GM12892 (cell line): ENCODE measurements at regions not wholly inside any gene's neighbourhood (a gene's known extent, or its start where the extent isn't known, plus 50 kb on each side); places are given as distances from the start of the nearest gene placed in this dataset.

Source experiments
- POLR2A ChIP-seq: IDR thresholded peaks from 2 replicates; pipeline ENCODE4 v1.6.1; 2011; ENCODE audit warnings: low read depth, low read length, control low read depth
- POLR2AphosphoS5 ChIP-seq: IDR thresholded peaks from 2 replicates; pipeline ENCODE4 v1.6.1; 2011; ENCODE audit warnings: low read depth, low read length, control low read depth
- TAF1 ChIP-seq: IDR thresholded peaks from 2 replicates; pipeline ENCODE4 v1.6.1; 2011; ENCODE audit warnings: low read depth, mild to moderate bottlenecking, control low read depth, low read length, borderline replicate concordance

DNA sequence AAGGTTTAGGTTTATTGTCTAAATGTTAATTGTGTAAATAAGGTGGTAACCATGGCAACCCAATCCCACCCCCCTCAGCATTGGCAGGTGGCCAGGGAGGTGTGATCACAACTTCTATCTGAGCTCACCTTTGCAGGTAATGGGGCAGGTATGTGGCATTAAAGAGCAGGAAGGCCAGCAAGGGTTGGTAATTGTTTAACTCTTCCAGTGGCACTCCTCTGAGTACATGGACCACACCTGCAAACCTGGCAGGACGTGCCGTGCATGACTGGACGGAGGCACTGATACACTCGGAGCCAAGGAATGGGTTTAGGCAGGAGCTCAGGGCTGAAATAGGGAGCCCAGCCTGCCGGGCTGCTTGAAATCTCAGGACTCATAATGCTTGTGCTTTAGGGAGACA is 107.0 kb upstream of the BMP2 start:
- no peak for TF ChIP-seq POLR2A
- TF ChIP-seq POLR2AphosphoS5: no peak
- TF ChIP-seq TAF1: no peak
